GM12878 (cell line): ENCODE measurements at regions not wholly inside any gene's neighbourhood (a gene's known extent, or its start where the extent isn't known, plus 50 kb on each side); places are given as distances from the start of the nearest gene placed in this dataset.

Experiments used
- JUNB ChIP-seq: IDR thresholded peaks from 2 replicates; pipeline ENCODE4 v1.6.1; 2016; ENCODE audit warnings: antibody characterized with exemption, mild to moderate bottlenecking
- POLR2A ChIP-seq: IDR thresholded peaks from 2 replicates; pipeline ENCODE4 v1.6.1; 2011; ENCODE audit warnings: low read depth, mild to moderate bottlenecking, low read length
- POLR2AphosphoS5 ChIP-seq: IDR thresholded peaks from 2 replicates; pipeline ENCODE4 v1.6.1; 2011; ENCODE audit warnings: mild to moderate bottlenecking, low read length, inconsistent platforms
- SMAD1 ChIP-seq: fragments of 450-650 bp; IDR thresholded peaks from 2 replicates; pipeline ENCODE4 v1.6.1; 2018; ENCODE audit warnings: mild to moderate bottlenecking, low read depth; ENCODE audit not compliant: partially characterized antibody
- TF ChIP-seq, protein P1 (sequence below), 3 experiments: IDR thresholded peaks in 2 of 3; conservative IDR thresholded peaks in 1 of 3; 2 replicates each; pipeline ENCODE4 v1.5.1; 2011; ENCODE audit warnings: low read depth in 3 of 3, low read length in 3 of 3, mild to moderate bottlenecking in 3 of 3, control low read depth in 2 of 3, moderate library complexity in 2 of 3, inconsistent platforms in 1 of 3, mixed read lengths in 1 of 3; ENCODE audit not compliant: control insufficient read depth in 2 of 3, insufficient read depth in 1 of 3; ENCODE audit errors: extremely low read depth in 1 of 3
- TF ChIP-seq, protein P2 (sequence below): IDR thresholded peaks from 2 replicates; pipeline ENCODE4 v1.6.1; 2012; ENCODE audit warnings: improper control_type of control experiment, low read depth, low read length; ENCODE audit not compliant: insufficient replicate concordance
- TF ChIP-seq, protein P3 (sequence below): IDR thresholded peaks from 2 replicates; pipeline ENCODE4 v1.6.1; 2012; ENCODE audit warnings: mild to moderate bottlenecking, low read depth, low read length

DNA sequence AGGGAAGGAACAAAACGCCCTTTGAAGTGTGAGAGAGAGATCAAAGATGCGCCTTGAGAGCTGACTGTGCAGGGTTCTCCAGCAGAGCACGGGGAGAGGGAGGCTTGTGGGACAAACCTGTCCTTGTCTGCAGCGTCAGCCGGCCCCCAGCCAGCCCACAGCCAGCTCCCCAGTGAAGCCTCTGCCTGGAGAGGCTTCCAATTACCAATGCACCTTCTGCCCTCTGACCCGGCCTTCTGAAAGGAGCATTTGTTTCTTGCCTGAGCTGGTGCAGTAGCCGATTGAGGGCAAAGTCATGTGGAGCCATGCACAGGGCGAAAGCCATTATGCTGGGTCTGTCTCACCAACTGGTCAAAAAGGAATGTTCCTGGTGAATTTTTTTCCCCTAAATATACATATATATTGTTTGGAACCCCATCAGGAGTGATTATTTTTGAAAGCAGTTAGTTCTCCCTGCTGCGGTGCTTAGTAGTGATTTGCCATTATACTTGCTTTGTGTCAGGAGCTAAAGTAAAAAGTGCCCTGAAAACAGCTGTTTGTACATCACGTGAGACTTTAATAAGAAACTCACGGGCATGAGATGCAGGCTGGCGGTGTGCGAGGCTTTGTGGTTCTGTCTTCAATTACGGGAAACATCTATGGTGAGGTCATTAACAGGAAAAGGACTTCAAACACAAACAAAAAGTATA, 268.6 kb downstream of the KLF6 start:
- TF ChIP-seq POLR2AphosphoS5 (no peak), POLR2A (no peak), SMAD1 (no peak), JUNB (no peak)
- TF ChIP-seq, protein P1, sequence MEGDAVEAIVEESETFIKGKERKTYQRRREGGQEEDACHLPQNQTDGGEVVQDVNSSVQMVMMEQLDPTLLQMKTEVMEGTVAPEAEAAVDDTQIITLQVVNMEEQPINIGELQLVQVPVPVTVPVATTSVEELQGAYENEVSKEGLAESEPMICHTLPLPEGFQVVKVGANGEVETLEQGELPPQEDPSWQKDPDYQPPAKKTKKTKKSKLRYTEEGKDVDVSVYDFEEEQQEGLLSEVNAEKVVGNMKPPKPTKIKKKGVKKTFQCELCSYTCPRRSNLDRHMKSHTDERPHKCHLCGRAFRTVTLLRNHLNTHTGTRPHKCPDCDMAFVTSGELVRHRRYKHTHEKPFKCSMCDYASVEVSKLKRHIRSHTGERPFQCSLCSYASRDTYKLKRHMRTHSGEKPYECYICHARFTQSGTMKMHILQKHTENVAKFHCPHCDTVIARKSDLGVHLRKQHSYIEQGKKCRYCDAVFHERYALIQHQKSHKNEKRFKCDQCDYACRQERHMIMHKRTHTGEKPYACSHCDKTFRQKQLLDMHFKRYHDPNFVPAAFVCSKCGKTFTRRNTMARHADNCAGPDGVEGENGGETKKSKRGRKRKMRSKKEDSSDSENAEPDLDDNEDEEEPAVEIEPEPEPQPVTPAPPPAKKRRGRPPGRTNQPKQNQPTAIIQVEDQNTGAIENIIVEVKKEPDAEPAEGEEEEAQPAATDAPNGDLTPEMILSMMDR (IDR thresholded peaks at IDR 0.05 in 2 of 3, conservative IDR thresholded peaks at IDR 0.05 in 1 of 3; ENCODE audit: control insufficient read depth in 2 of 3, extremely low read depth in 1 of 3, insufficient read depth in 1 of 3, low read depth in 3 of 3, low read length in 3 of 3): no peak
- TF ChIP-seq, protein P2, sequence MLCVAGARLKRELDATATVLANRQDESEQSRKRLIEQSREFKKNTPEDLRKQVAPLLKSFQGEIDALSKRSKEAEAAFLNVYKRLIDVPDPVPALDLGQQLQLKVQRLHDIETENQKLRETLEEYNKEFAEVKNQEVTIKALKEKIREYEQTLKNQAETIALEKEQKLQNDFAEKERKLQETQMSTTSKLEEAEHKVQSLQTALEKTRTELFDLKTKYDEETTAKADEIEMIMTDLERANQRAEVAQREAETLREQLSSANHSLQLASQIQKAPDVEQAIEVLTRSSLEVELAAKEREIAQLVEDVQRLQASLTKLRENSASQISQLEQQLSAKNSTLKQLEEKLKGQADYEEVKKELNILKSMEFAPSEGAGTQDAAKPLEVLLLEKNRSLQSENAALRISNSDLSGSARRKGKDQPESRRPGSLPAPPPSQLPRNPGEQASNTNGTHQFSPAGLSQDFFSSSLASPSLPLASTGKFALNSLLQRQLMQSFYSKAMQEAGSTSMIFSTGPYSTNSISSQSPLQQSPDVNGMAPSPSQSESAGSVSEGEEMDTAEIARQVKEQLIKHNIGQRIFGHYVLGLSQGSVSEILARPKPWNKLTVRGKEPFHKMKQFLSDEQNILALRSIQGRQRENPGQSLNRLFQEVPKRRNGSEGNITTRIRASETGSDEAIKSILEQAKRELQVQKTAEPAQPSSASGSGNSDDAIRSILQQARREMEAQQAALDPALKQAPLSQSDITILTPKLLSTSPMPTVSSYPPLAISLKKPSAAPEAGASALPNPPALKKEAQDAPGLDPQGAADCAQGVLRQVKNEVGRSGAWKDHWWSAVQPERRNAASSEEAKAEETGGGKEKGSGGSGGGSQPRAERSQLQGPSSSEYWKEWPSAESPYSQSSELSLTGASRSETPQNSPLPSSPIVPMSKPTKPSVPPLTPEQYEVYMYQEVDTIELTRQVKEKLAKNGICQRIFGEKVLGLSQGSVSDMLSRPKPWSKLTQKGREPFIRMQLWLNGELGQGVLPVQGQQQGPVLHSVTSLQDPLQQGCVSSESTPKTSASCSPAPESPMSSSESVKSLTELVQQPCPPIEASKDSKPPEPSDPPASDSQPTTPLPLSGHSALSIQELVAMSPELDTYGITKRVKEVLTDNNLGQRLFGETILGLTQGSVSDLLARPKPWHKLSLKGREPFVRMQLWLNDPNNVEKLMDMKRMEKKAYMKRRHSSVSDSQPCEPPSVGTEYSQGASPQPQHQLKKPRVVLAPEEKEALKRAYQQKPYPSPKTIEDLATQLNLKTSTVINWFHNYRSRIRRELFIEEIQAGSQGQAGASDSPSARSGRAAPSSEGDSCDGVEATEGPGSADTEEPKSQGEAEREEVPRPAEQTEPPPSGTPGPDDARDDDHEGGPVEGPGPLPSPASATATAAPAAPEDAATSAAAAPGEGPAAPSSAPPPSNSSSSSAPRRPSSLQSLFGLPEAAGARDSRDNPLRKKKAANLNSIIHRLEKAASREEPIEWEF: no peak
- TF ChIP-seq, protein P3, sequence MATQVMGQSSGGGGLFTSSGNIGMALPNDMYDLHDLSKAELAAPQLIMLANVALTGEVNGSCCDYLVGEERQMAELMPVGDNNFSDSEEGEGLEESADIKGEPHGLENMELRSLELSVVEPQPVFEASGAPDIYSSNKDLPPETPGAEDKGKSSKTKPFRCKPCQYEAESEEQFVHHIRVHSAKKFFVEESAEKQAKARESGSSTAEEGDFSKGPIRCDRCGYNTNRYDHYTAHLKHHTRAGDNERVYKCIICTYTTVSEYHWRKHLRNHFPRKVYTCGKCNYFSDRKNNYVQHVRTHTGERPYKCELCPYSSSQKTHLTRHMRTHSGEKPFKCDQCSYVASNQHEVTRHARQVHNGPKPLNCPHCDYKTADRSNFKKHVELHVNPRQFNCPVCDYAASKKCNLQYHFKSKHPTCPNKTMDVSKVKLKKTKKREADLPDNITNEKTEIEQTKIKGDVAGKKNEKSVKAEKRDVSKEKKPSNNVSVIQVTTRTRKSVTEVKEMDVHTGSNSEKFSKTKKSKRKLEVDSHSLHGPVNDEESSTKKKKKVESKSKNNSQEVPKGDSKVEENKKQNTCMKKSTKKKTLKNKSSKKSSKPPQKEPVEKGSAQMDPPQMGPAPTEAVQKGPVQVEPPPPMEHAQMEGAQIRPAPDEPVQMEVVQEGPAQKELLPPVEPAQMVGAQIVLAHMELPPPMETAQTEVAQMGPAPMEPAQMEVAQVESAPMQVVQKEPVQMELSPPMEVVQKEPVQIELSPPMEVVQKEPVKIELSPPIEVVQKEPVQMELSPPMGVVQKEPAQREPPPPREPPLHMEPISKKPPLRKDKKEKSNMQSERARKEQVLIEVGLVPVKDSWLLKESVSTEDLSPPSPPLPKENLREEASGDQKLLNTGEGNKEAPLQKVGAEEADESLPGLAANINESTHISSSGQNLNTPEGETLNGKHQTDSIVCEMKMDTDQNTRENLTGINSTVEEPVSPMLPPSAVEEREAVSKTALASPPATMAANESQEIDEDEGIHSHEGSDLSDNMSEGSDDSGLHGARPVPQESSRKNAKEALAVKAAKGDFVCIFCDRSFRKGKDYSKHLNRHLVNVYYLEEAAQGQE: no peak
